Activated CD4-positive, alpha-beta T cell treated with anti-CD3 and anti-CD28 coated beads, Interleukin-2, amount 50 U/mL, for 1 hour (primary cell): ENCODE measurements at regions not wholly inside any gene's neighbourhood (a gene's known extent, or its start where the extent isn't known, plus 50 kb on each side); places are given as distances from the start of the nearest gene placed in this dataset.

Experiments
- DNase-seq: peaks from one replicate; pipeline ENCODE4 v3.0.0-alpha.2; 2020

GRCh38 chr11:115739146-115739545 lies 234.9 kb upstream of the CADM1 start:
- DNase-seq, result no peak

- no peak for DNase-seq
Measured at GRCh38 chr11:115737875-115738274, 233.7 kb upstream of the CADM1 start.

- DNase-seq, result no peak
Measured at GRCh38 chr11:115736146-115736545, 231.9 kb upstream of the CADM1 start.

GRCh38 chr11:115724666-115725065 lies 220.5 kb upstream of the CADM1 start:
- no peak for DNase-seq

DNA sequence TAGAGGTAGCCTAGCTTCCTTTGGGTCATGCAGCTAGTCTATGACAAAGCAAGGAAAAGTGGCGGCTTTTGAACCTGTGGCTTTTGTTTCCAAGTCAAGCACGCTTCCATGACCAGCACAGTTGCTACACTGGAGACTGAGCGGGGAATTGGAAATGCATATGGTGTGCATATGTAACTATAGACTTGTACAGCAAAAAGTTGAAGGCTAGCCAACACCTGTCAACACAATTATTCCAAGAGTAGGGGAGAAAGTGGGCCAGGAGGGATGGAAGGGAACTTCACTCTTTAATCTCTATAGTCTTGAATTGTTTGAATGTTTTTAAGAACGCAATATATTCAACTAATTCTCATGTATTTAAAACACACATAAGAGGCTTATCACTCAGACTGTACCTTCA lies 218.5 kb upstream of the CADM1 start:
- DNase-seq, result no peak

GRCh38 chr11:115721296-115721995 lies 217.2 kb upstream of the CADM1 start:
- DNase-seq, result no peak

- no peak for DNase-seq
Measured at GRCh38 chr11:115720602-115721245, 216.5 kb upstream of the CADM1 start.

DNA sequence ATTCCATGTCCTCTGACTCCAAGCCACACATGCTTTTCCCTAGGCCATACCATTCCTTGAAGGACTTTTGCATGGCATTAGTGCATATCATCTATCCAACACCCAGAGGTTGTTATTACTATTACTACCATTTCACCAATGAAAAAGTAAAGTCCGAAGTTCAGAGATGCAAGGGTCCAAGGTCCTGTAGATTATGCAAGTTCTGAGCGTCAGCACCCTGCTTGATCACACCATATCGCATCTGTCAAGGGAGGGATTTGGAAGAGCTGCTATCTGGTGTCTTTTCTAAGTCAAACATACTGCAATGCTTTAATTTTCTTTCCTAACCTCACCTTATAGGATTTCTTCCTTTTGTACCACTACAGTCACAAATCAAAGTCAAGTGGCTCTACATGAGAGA lies 214.7 kb upstream of the CADM1 start:
- DNase-seq, result no peak

GRCh38 chr11:115718106-115718505 lies 213.9 kb upstream of the CADM1 start:
- DNase-seq, result no peak

- no peak for DNase-seq
Measured at GRCh38 chr11:115716601-115717529, 212.7 kb upstream of the CADM1 start.

DNA sequence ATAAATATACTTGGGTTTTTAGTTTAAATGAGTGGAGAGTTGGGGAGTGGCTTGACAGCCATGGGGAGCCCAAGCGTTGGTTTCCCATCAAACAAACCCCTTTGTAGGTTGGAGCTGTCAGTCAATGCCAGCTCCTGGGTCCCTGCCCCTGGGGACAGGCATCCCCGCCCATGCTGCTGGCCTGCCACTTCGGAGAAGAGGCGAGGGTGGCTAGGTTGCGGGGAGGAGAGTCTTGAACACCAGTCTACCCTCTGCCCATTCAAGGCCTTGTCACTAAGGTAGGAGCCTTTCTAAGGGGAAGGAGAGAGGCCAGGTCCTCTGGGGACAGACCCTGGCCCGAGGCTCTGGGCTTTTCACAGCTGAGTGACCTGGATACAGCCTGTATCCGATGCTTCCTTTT lies 211.9 kb upstream of the CADM1 start:
- DNase-seq, result no peak

DNA sequence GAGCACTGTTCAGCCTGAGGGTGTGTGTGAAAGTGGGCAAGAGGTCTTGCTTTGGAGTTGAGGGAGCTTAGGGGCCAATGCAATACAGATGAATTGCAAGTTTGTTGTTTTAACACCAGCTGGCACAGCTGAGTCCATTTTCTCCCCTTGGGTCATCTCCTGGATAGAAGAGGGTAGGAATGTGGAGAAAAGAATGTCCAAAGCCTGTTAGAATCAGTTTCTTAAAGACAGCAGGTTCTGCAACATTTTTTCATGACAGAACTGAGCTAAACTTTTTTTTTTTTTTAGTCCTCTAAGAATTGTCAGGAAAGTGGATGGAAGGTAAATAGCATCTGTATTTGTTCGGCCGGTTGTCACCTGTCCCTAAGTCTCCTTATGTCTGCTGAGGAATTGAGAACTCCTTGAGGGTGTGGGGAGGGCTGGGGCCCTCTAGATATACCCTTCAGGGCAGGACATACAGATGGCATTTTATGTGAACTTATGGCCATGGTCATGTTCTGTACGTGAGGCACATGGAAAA lies 211.1 kb upstream of the CADM1 start:
- DNase-seq, result no peak

GRCh38 chr11:115712296-115712695 lies 208.1 kb upstream of the CADM1 start:
- no peak for DNase-seq

- no peak for DNase-seq
Measured at GRCh38 chr11:115710980-115711379, 206.8 kb upstream of the CADM1 start.

- no peak for DNase-seq
Measured at GRCh38 chr11:115710426-115710825, 206.2 kb upstream of the CADM1 start.

- DNase-seq, result no peak
Measured at GRCh38 chr11:115709297-115709696, 205.1 kb upstream of the CADM1 start.

DNA sequence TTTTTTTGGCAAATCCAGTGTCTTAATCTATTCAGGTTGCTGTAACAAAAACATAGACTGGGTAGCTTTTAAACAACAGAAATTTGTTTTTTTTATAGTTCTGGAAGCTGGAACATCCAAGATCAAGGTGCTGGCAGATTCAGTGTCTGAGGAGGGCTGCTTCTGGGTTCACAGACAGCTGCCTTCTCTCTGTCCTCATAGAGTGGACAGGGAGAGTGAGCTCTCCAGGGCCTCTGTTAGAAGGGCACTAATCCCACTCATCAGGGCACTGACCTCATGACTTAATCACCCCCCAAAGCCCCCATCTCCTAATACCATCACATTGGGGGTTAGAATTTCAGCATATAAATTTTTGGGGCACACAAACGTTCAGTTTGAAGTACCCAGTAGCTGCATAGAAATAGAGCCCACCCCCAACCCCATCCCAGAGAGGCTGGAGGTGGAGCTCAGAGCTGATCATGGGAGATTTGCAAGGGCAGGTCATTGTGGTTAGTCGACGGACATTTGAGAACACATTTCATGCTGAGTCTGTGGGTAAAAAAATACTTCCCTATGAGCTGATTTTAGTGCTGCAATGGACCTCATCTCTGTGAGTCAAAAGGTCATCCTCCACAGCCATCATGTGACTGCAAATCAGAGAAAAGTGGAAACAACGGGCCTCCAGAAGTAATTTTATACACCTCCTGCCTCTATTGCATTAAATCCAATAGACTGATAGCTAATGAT lies 203.1 kb upstream of the CADM1 start:
- no peak for DNase-seq

DNA sequence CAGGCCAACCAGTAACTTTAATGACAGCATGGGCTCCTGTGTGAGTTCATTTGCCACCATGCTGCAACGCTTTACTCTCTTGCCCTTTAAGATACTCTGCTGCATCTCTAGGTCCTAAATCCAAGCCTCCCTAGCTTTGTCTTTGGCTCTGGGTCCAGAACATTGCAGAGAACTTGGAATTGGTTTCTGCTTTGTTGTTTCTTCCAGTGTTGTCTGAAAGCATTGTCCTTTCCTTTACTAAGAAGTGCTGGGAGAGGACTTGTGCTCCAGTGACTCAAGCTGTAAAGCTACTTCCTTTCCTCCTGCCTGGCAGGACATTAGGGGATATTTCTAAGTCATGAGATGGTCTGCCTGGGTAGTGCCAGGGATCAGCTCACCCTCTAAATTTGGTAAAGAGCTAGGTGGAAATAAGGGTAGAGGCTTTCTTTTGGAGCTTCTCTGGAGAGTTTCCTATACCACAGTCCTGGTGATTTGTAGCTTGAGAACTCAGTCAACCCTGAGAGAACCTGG lies 202.5 kb upstream of the CADM1 start:
- no peak for DNase-seq

- no peak for DNase-seq
Measured at GRCh38 chr11:115705200-115705599, 201.0 kb upstream of the CADM1 start.

GRCh38 chr11:115700981-115701875 lies 197.0 kb upstream of the CADM1 start:
- no peak for DNase-seq

- no peak for DNase-seq
Measured at GRCh38 chr11:115700496-115700895, 196.3 kb upstream of the CADM1 start.
